Thyroid gland (tissue), 4 donors: ENCODE measurements at regions not wholly inside any gene's neighbourhood (a gene's known extent, or its start where the extent isn't known, plus 50 kb on each side); places are given as distances from the start of the nearest gene placed in this dataset.

Experiments
- DNase-seq, 2 donors: peaks; one replicate each; pipeline ENCODE4 v3.0.0-alpha.2; 2019
- H3K27ac ChIP-seq, 3 donors: fragments of 200-600 bp; sonication (generic); 1 replicate in 2 of 3; 2 replicates in 1 of 3; pipeline ENCODE4 v1.5.1; 2016 to 2019; ENCODE audit warnings: mild to moderate bottlenecking in 1 of 3, moderate library complexity in 1 of 3
- H3K27me3 ChIP-seq: fragments of 200-600 bp; sonication (generic); one replicate; pipeline ENCODE4 v1.5.1; 2019
- H3K36me3 ChIP-seq, 2 donors: fragments of 200-600 bp; sonication (generic); one replicate each; pipeline ENCODE4 v1.5.1; 2016 to 2019
- H3K4me1 ChIP-seq, 2 donors: fragments of 200-600 bp; sonication (generic); one replicate each; pipeline ENCODE4 v1.5.1; 2017 to 2019
- H3K4me3 ChIP-seq, 3 donors: fragments of 200-600 bp; sonication (generic); replicated peaks in 1 of 3; 1 replicate in 2 of 3; 2 replicates in 1 of 3; pipeline ENCODE4 v1.5.1; 2016; ENCODE audit warnings: mild to moderate bottlenecking in 1 of 3
- H3K9me3 ChIP-seq: fragments of 200-600 bp; sonication (generic); one replicate; pipeline ENCODE4 v1.5.1; 2017
- CTCF ChIP-seq, 6 experiments: fragments of 200-600 bp in 3 of 6; fragments of 450-650 bp in 3 of 6; sonication (generic) in 3 of 6; IDR thresholded peaks; one replicate each; pipeline ENCODE4 v1.5.1; 2016 to 2019; ENCODE audit warnings: antibody characterized with exemption in 6 of 6, mild to moderate bottlenecking in 2 of 6, inconsistent platforms in 1 of 6, moderate library complexity in 1 of 6
- POLR2A ChIP-seq, 2 donors: fragments of 450-650 bp; IDR thresholded peaks; one replicate each; pipeline ENCODE4 v1.6.1; 2017; ENCODE audit warnings: antibody characterized with exemption in 2 of 2, mild to moderate bottlenecking in 2 of 2, moderate library complexity in 1 of 2
- WGBS, 2 donors: methylation state at CpG; one replicate each; pipeline ENCODE4 v1.1.5; 2017; 5-methylcytosine and 5-hydroxymethylcytosine counted together
- intact Hi-C: fragments of 100-400 bp; cut with DNase I; formaldehyde crosslinking; loops from one replicate; pipeline ENCODE4 v1.15.1; 2023

GRCh38 chr19:31205887-31206518, 143.2 kb downstream of the TSHZ3 start:
- WGBS, 2 donors, result 94 to 96% methylated on average over 2 of the region's 2 CpGs
- Histone ChIP-seq H3K36me3 (no peaks in the 10 kb centered on the region), H3K4me1 (no peaks in the 10 kb centered on the region), H3K9me3 (no peaks in the 10 kb centered on the region), H3K4me3 (no peak overlapping the region), H3K27ac (no peak overlapping the region), H3K27me3 (no peaks in the 10 kb centered on the region)
- DNase-seq, result no peak
- TF ChIP-seq POLR2A (IDR thresholded peaks at IDR 0.05), result no peak
- no peak for TF ChIP-seq CTCF (IDR thresholded peaks at IDR 0.05)
- intact Hi-C loops, result no loop called here

- H3K27me3 ChIP-seq, result no peaks in the 10 kb centered on the region
- DNase-seq, result no peak
- H3K9me3 ChIP-seq, result no peaks in the 10 kb centered on the region
- no peaks in the 10 kb centered on the region for H3K4me1 ChIP-seq
- H3K36me3 ChIP-seq, result no peaks in the 10 kb centered on the region
- H3K4me3 ChIP-seq, result no peak overlapping the region
- intact Hi-C loops, result no loop called here
- WGBS, 2 donors, result 91 to 97% methylated on average over 1 of the region's 1 CpG
- TF ChIP-seq POLR2A (IDR thresholded peaks at IDR 0.05) (no peak), CTCF (IDR thresholded peaks at IDR 0.05) (no peak)
- no peak overlapping the region for H3K27ac ChIP-seq
Observed at GRCh38 chr19:31204115-31204514, 145.1 kb downstream of the TSHZ3 start.

GRCh38 chr19:31185261-31185660, 164.0 kb downstream of the TSHZ3 start:
- TF ChIP-seq POLR2A (IDR thresholded peaks at IDR 0.05) (no peak), CTCF (IDR thresholded peaks at IDR 0.05) (no peak)
- H3K36me3 ChIP-seq, result no peaks in the 10 kb centered on the region
- intact Hi-C loops, result no loop called here
- H3K9me3 ChIP-seq, result no peaks in the 10 kb centered on the region
- no peak overlapping the region for H3K4me3 ChIP-seq
- no peaks in the 10 kb centered on the region for H3K27me3 ChIP-seq
- DNase-seq, result no peak
- WGBS, 2 donors, result 87 to 94% methylated on average over 2 of the region's 2 CpGs
- H3K27ac ChIP-seq, result no peak overlapping the region
- no peaks in the 10 kb centered on the region for H3K4me1 ChIP-seq

- Histone ChIP-seq H3K9me3 (no peaks in the 10 kb centered on the region), H3K4me3 (no peak overlapping the region), H3K27me3 (no peaks in the 10 kb centered on the region), H3K27ac (no peak overlapping the region), H3K4me1 (no peaks in the 10 kb centered on the region), H3K36me3 (no peaks in the 10 kb centered on the region)
- no peak for DNase-seq
- no peak for TF ChIP-seq POLR2A (IDR thresholded peaks at IDR 0.05)
- TF ChIP-seq CTCF (IDR thresholded peaks at IDR 0.05), result no peak
- WGBS, 2 donors, result 80 to 82% methylated on average over 2 of the region's 2 CpGs
- intact Hi-C loops, result no loop called here
Observed at GRCh38 chr19:31181535-31181934, 167.7 kb downstream of the TSHZ3 start.

- Histone ChIP-seq H3K27me3 (no peaks in the 10 kb centered on the region), H3K4me1 (no peaks in the 10 kb centered on the region), H3K4me3 (no peak overlapping the region), H3K36me3 (no peaks in the 10 kb centered on the region), H3K27ac (no peak overlapping the region), H3K9me3 (no peaks in the 10 kb centered on the region)
- no peak for DNase-seq
- TF ChIP-seq POLR2A (IDR thresholded peaks at IDR 0.05), result no peak
- no peak for TF ChIP-seq CTCF (IDR thresholded peaks at IDR 0.05)
- 50 to 82% methylated on average over 2 of the region's 2 CpGs for WGBS, 2 donors
- intact Hi-C loops, result no loop called here
Observed at GRCh38 chr19:31180907-31181306, 168.3 kb downstream of the TSHZ3 start.
